VCaP (cell line): ENCODE measurements at regions not wholly inside any gene's neighbourhood (a gene's known extent, or its start where the extent isn't known, plus 50 kb on each side); places are given as distances from the start of the nearest gene placed in this dataset.

Source experiments
- H3K27ac ChIP-seq: fragments of 450-650 bp; 2 replicates; pipeline ENCODE4 v1.5.1; 2017
- TF ChIP-seq, protein P1 (sequence below): fragments of 450-650 bp; conservative IDR thresholded peaks from 2 replicates; pipeline ENCODE4 v1.5.1; 2017; ENCODE audit warnings: mild to moderate bottlenecking, moderate library complexity

- TF ChIP-seq, protein P1, sequence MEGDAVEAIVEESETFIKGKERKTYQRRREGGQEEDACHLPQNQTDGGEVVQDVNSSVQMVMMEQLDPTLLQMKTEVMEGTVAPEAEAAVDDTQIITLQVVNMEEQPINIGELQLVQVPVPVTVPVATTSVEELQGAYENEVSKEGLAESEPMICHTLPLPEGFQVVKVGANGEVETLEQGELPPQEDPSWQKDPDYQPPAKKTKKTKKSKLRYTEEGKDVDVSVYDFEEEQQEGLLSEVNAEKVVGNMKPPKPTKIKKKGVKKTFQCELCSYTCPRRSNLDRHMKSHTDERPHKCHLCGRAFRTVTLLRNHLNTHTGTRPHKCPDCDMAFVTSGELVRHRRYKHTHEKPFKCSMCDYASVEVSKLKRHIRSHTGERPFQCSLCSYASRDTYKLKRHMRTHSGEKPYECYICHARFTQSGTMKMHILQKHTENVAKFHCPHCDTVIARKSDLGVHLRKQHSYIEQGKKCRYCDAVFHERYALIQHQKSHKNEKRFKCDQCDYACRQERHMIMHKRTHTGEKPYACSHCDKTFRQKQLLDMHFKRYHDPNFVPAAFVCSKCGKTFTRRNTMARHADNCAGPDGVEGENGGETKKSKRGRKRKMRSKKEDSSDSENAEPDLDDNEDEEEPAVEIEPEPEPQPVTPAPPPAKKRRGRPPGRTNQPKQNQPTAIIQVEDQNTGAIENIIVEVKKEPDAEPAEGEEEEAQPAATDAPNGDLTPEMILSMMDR = no peak
- H3K27ac ChIP-seq = no peak overlapping the region
These were observed 81.2 kb upstream of the TBL1X start for GRCh38 chrX:9383655-9384054.

GRCh38 chrX:9388450-9388849, 76.4 kb upstream of the TBL1X start:
- no peak overlapping the region for H3K27ac ChIP-seq
- TF ChIP-seq, protein P1 = no peak

- TF ChIP-seq, protein P1 = no peak
- H3K27ac ChIP-seq = no peak overlapping the region
These were observed 74.7 kb upstream of the TBL1X start for GRCh38 chrX:9390121-9390520.

DNA sequence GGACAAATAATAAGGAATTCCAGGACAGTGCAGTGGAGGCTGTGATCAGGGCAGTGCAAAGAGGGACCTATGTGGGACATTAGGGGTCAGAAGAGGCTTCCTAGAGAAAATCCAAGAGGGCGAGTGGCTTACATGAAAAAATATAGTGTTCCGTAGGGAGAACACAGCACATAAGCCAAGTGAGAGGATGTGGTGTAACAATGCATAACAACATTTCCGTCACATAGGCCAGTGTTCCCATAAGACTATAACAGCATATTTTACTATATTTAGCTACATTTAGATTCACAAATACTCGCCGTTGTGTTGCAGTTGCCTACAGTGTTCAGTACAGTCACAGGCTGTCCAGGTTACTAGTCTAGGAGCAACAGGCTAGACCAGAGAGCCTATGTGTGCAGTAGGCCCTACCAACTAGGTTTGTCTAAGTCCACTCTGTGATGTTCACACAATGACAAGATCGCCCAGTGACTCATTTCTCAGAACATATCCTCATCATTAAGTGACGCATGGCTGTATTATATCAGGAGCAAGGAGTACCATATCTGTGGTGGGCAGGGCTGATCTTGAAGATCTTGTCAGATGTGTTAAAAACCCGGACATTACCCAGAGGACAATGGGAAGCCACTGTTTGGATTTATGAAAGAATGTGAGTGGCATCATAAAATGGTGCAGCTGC, 74.0 kb upstream of the TBL1X start:
- no peak overlapping the region for H3K27ac ChIP-seq
- TF ChIP-seq, protein P1 = no peak

DNA sequence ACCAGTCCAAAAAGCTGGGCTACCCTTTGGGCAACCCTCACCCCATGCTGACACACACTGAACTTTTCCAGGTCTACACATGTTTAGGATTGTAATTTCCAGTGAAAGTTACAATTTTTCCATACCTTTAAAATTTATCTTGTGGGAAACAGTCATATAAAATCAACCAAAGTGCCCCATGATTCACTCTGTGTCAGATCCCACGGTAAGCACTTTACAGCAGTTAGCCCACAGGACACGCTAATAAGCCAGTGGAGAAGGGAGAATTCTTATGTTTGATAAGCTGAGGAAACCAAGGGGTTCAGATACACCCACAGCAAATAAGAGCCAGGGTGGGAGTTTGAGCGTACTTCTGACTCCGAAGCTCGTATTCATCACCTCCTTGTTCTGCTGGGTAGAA, 72.4 kb upstream of the TBL1X start:
- H3K27ac ChIP-seq = no peak overlapping the region
- TF ChIP-seq, protein P1 = no peak

- TF ChIP-seq, protein P1 = no peak
- no peak overlapping the region for H3K27ac ChIP-seq
These were observed 71.3 kb upstream of the TBL1X start for GRCh38 chrX:9393571-9393970.

DNA sequence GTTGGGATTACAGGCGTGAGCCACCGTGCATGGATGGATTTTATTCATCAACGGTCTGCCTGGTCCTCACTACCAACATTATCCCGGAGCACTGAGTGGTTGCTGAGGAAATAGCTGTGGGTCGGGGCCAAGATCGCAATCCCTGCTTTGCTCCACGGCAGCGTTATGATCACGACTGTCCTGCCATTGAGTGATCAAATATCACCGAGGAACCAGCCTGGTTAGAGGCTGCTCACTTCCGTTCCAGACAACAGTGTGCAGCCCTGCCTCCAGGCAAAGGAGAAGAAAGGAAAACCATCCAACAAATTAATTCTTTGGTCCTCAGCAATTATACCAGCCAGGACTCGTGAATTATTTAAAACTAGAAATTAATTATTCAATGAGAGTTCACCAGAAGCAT, 70.6 kb upstream of the TBL1X start:
- no peak overlapping the region for H3K27ac ChIP-seq
- TF ChIP-seq, protein P1 = no peak
